ENCODE measurements at regions not wholly inside any gene's neighbourhood (a gene's known extent, or its start where the extent isn't known, plus 50 kb on each side); places are given as distances from the start of the nearest gene placed in this dataset.

DNA sequence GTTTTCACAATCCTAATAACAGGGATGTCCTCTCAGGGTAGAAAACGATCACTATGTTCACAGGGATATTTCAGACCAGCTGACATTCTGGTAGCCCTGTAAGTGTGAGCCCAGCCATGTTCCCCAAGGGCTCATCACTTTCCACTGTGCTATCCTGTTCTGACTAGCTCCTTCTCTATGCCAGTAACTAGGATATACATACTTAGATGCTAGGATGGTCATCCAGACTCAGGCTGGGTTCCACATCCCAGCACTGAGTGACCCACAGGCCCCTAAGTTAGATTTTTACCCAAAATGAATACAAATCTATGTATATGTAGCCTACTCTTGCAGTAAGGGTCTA, 83.0 kb downstream of the CD164 start:
- no peak overlapping the region for H3K27ac ChIP-seq (ENCODE audit: extremely low read depth, low read depth, low read length)
- intact Hi-C loops (cut with micrococcal nuclease) (loop anchor here (5.0 kb wide), 1 partner anchor 202 kb away; the partner anchor contains the start of gene CEP57L1), in situ Hi-C loops (cut with MboI) (no loop called here)
- no peaks in the 10 kb centered on the region for H3K79me2 ChIP-seq (ENCODE audit: control insufficient read depth, insufficient read depth, low read length)
- H4K20me1 ChIP-seq (replicated peaks; ENCODE audit: control insufficient read depth, insufficient read depth, low read length), result no peaks in the 10 kb centered on the region
- H2AFZ ChIP-seq (ENCODE audit: low read depth, low read length), result peak overlapping the region; percentile 61
- H3K4me1 ChIP-seq (replicated peaks in 1 of 2; ENCODE audit: control insufficient read depth in 2 of 2, insufficient read depth in 2 of 2, low read length in 2 of 2), result peaks cover 28 to 95% of the 10 kb centered on the region in 2 experiments
- no TSS peak for BruUV-seq (replicated peaks)
- no peak overlapping the region for H3K9ac ChIP-seq (ENCODE audit: insufficient read depth in 1 of 2, low read depth in 2 of 2, low read length in 2 of 2)
- ATAC-seq, result no peak
- no peaks in the 10 kb centered on the region for H3K27me3 ChIP-seq (ENCODE audit: control insufficient read depth in 2 of 2, insufficient read depth in 2 of 2, low read length in 2 of 2)
- ChIA-PET POLR2A (interaction anchor here (1.3 kb wide), 1 partner anchor 11 kb away, joined by 3 read pairs; no protein-coding TSS in a partner anchor), CTCF (ENCODE audit: low intra/inter-chr PET ratio) (no interaction called here)
- H3K4me2 ChIP-seq (ENCODE audit: insufficient read depth, low read length), result no peak overlapping the region
- TF ChIP-seq TAL1 (IDR thresholded peaks at IDR 0.05) (no peak), CXXC5 (CRISPR knock-in tag; IDR thresholded peaks at IDR 0.05) (0 out of 2 replicates have a peak, but pooled peaks have one; percentile 2)
- no peak for FAIRE-seq
- H3K9me3 ChIP-seq (replicated peaks; ENCODE audit: control insufficient read depth, insufficient read depth, low read depth, low read length), result no peaks in the 10 kb centered on the region
- DNase-seq (ENCODE audit: extremely low read depth in 1 of 4, low spot score in 3 of 4), result no peak
- H3K36me3 ChIP-seq (ENCODE audit: control insufficient read depth, insufficient read depth, low read length), result no peaks in the 10 kb centered on the region
- WGBS (ENCODE audit: insufficient coverage, low coverage, missing lambda C conversion rate), result 53% methylated on average over 1 of the region's 1 CpG
- no peaks in the 10 kb centered on the region for H3K9me1 ChIP-seq (ENCODE audit: control insufficient read depth, insufficient read depth, low read length)
- no peak overlapping the region for H3K4me3 ChIP-seq

- H3K36me3 ChIP-seq (ENCODE audit: control insufficient read depth, insufficient read depth, low read length), result no peaks in the 10 kb centered on the region
- no peaks in the 10 kb centered on the region for H3K27me3 ChIP-seq (ENCODE audit: control insufficient read depth in 2 of 2, insufficient read depth in 2 of 2, low read length in 2 of 2)
- ATAC-seq (no peak), DNase-seq (ENCODE audit: extremely low read depth in 1 of 4, low spot score in 3 of 4) (no peak), FAIRE-seq (no peak)
- BruUV-seq (replicated peaks), result no TSS peak
- no peaks in the 10 kb centered on the region for H4K20me1 ChIP-seq (replicated peaks; ENCODE audit: control insufficient read depth, insufficient read depth, low read length)
- peak overlapping the region; percentile 61 for H2AFZ ChIP-seq (ENCODE audit: low read depth, low read length)
- in situ Hi-C loops (cut with MboI) (no loop called here), intact Hi-C loops (cut with micrococcal nuclease) (loop anchor here (5.0 kb wide), 1 partner anchor 201 kb away; the partner anchor contains the start of gene CEP57L1)
- no peaks in the 10 kb centered on the region for H3K9me1 ChIP-seq (ENCODE audit: control insufficient read depth, insufficient read depth, low read length)
- 59% methylated on average over 6 of the region's 6 CpGs for WGBS (ENCODE audit: insufficient coverage, low coverage, missing lambda C conversion rate)
- no peaks in the 10 kb centered on the region for H3K9me3 ChIP-seq (replicated peaks; ENCODE audit: control insufficient read depth, insufficient read depth, low read depth, low read length)
- H3K4me3 ChIP-seq, result no peak overlapping the region
- H3K9ac ChIP-seq (ENCODE audit: insufficient read depth in 1 of 2, low read depth in 2 of 2, low read length in 2 of 2), result no peak overlapping the region; a peak in 1 of 4 replicates
- POLR2A ChIA-PET, result interaction anchor here (1.3 kb wide), 1 partner anchor 11 kb away, joined by 3 read pairs; no protein-coding TSS in a partner anchor
- CTCF ChIA-PET (ENCODE audit: low intra/inter-chr PET ratio), result no interaction called here
- H3K27ac ChIP-seq (ENCODE audit: extremely low read depth, low read depth, low read length), result no peak overlapping the region
- H3K4me2 ChIP-seq (ENCODE audit: insufficient read depth, low read length), result no peak overlapping the region
- peaks cover 26 to 90% of the 10 kb centered on the region in 2 experiments for H3K4me1 ChIP-seq (replicated peaks in 1 of 2; ENCODE audit: control insufficient read depth in 2 of 2, insufficient read depth in 2 of 2, low read length in 2 of 2)
- no peaks in the 10 kb centered on the region for H3K79me2 ChIP-seq (ENCODE audit: control insufficient read depth, insufficient read depth, low read length)
- TF ChIP-seq BRD9 (IDR thresholded peaks at IDR 0.05; ENCODE audit: low read depth, partially characterized antibody) (no peak), RHOXF2B (CRISPR knock-in tag; conservative IDR thresholded peaks at IDR 0.05) (no peak), MIER1 (IDR thresholded peaks at IDR 0.05; ENCODE audit: low read depth) (no peak), KAT8 (IDR thresholded peaks at IDR 0.05; ENCODE audit: low read depth) (no peak), SMAD4 (CRISPR knock-in tag; conservative IDR thresholded peaks at IDR 0.05) (0 out of 2 replicates have a peak, but pooled peaks have one; percentile 24), GATA2 (CRISPR knock-in tag; IDR thresholded peaks at IDR 0.05) (no peak), CSDE1 (IDR thresholded peaks at IDR 0.05) (no peak), EP400 (IDR thresholded peaks at IDR 0.05) (0 out of 2 replicates have a peak, but pooled peaks have one; percentile 14), GTF2E2 (tag; IDR thresholded peaks at IDR 0.05) (no peak), BACH1 (tag; IDR thresholded peaks at IDR 0.05) (no peak), CXXC5 (CRISPR knock-in tag; IDR thresholded peaks at IDR 0.05) (0 out of 2 replicates have a peak, but pooled peaks have one; percentile 24)
- TF ChIP-seq, protein P1, sequence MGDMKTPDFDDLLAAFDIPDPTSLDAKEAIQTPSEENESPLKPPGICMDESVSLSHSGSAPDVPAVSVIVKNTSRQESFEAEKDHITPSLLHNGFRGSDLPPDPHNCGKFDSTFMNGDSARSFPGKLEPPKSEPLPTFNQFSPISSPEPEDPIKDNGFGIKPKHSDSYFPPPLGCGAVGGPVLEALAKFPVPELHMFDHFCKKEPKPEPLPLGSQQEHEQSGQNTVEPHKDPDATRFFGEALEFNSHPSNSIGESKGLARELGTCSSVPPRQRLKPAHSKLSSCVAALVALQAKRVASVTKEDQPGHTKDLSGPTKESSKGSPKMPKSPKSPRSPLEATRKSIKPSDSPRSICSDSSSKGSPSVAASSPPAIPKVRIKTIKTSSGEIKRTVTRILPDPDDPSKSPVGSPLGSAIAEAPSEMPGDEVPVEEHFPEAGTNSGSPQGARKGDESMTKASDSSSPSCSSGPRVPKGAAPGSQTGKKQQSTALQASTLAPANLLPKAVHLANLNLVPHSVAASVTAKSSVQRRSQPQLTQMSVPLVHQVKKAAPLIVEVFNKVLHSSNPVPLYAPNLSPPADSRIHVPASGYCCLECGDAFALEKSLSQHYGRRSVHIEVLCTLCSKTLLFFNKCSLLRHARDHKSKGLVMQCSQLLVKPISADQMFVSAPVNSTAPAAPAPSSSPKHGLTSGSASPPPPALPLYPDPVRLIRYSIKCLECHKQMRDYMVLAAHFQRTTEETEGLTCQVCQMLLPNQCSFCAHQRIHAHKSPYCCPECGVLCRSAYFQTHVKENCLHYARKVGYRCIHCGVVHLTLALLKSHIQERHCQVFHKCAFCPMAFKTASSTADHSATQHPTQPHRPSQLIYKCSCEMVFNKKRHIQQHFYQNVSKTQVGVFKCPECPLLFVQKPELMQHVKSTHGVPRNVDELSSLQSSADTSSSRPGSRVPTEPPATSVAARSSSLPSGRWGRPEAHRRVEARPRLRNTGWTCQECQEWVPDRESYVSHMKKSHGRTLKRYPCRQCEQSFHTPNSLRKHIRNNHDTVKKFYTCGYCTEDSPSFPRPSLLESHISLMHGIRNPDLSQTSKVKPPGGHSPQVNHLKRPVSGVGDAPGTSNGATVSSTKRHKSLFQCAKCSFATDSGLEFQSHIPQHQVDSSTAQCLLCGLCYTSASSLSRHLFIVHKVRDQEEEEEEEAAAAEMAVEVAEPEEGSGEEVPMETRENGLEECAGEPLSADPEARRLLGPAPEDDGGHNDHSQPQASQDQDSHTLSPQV (IDR thresholded peaks at IDR 0.05), result 0 out of 2 replicates have a peak, but pooled peaks have one; percentile 18
Measured at GRCh38 chr6:109298605-109299264, 83.5 kb downstream of the CD164 start.

Data from K562 (cell line).